OCI-LY7 (cell line): ENCODE measurements at regions not wholly inside any gene's neighbourhood (a gene's known extent, or its start where the extent isn't known, plus 50 kb on each side); places are given as distances from the start of the nearest gene placed in this dataset.

Source experiments
- BruUV-seq: library from RNA; stranded (reverse); fragments of 400-500 nt; replicated peaks from 2 replicates; lab custom pipeline; 2021; lab: Mats Ljungman, UMichigan
- CTCF ChIA-PET: fragments of 300-600 bp; sonication (Branson Sonifier 250); formaldehyde crosslinking; loops from one replicate; lab custom pipeline; 2022; ENCODE audit warnings: antibody characterized with exemption; ENCODE audit not compliant: unreplicated experiment; lab: Charles Lee
- POLR2A ChIA-PET: fragments of 300-600 bp; sonication (Branson Sonifier 250); formaldehyde crosslinking; loops from one replicate; lab custom pipeline; 2022; ENCODE audit warnings: antibody characterized with exemption; lab: Charles Lee
- DNase-seq: peaks from one replicate; pipeline ENCODE4 v3.0.0-alpha.2; 2015; ENCODE audit warnings: low spot score
- H2AFZ ChIP-seq: fragments of 200-600 bp; sonication (generic), shearing (Covaris generic); 2 replicates; pipeline ENCODE4 v1.6.1; 2014; ENCODE audit warnings: mild to moderate bottlenecking, antibody characterized with exemption, low read length, moderate library complexity
- H3K27ac ChIP-seq: fragments of 200-600 bp; sonication (generic); 2 replicates; pipeline ENCODE4 v1.5.1; 2014; ENCODE audit warnings: mixed run types, low read depth, mild to moderate bottlenecking, moderate library complexity, low read length, inconsistent platforms; ENCODE audit not compliant: poor library complexity, severe bottlenecking
- H3K36me3 ChIP-seq: fragments of 200-600 bp; sonication (generic); 2 replicates; pipeline ENCODE4 v1.6.1; 2014; ENCODE audit warnings: mild to moderate bottlenecking, antibody characterized with exemption, low read length, moderate library complexity, mixed read lengths; ENCODE audit not compliant: insufficient read depth
- H3K4me1 ChIP-seq: fragments of 200-600 bp; sonication (generic); 2 replicates; pipeline ENCODE4 v1.5.1; 2014; ENCODE audit warnings: mild to moderate bottlenecking, low read length; ENCODE audit not compliant: insufficient read depth, poor library complexity, severe bottlenecking
- H3K4me2 ChIP-seq: fragments of 200-600 bp; sonication (generic); 2 replicates; pipeline ENCODE4 v1.6.1; 2014; ENCODE audit warnings: mild to moderate bottlenecking, low read length
- H3K4me3 ChIP-seq: fragments of 200-600 bp; sonication (generic); 2 replicates; pipeline ENCODE4 v1.5.1; 2014; ENCODE audit warnings: mild to moderate bottlenecking, low read depth, low read length; ENCODE audit not compliant: poor library complexity, severe bottlenecking
- H3K79me2 ChIP-seq: fragments of 200-600 bp; sonication (generic); 2 replicates; pipeline ENCODE4 v1.6.1; 2016; ENCODE audit warnings: low read depth, mild to moderate bottlenecking, low read length, moderate library complexity, mixed read lengths; ENCODE audit not compliant: insufficient read depth
- H3K9me2 ChIP-seq: fragments of 200-600 bp; sonication (generic); 2 replicates; pipeline ENCODE4 v1.6.1; 2016; ENCODE audit warnings: mild to moderate bottlenecking, low read length, mixed read lengths; ENCODE audit not compliant: insufficient read depth
- H3K9me3 ChIP-seq: fragments of 200-600 bp; sonication (generic); 2 replicates; pipeline ENCODE4 v1.6.1; 2014; ENCODE audit warnings: mild to moderate bottlenecking, mixed run types, low read length, mixed read lengths
- H4K20me1 ChIP-seq: fragments of 200-600 bp; sonication (generic); 2 replicates; pipeline ENCODE4 v1.6.1; 2014; ENCODE audit warnings: mild to moderate bottlenecking, antibody characterized with exemption, low read length, moderate library complexity, mixed read lengths; ENCODE audit not compliant: insufficient read depth
- CTCF ChIP-seq: fragments of 200-600 bp; sonication (generic); conservative IDR thresholded peaks from 2 replicates; pipeline ENCODE4 v1.5.1; 2014; ENCODE audit warnings: mild to moderate bottlenecking, antibody characterized with exemption, low read length, moderate library complexity, mixed read lengths
- EZH2phosphoT487 ChIP-seq: fragments of 200-600 bp; sonication (generic); IDR thresholded peaks from 2 replicates; pipeline ENCODE4 v1.6.1; 2018; ENCODE audit warnings: low read depth, borderline replicate concordance, mild to moderate bottlenecking, mixed run types, antibody characterized with exemption, low read length, moderate library complexity, mixed read lengths
- intact Hi-C: fragments of 100-400 bp; cut with micrococcal nuclease; formaldehyde crosslinking; loops from one replicate; pipeline ENCODE4 v1.10.0; 2022; ENCODE audit not compliant: unreplicated experiment

- no peak overlapping the region for H3K4me2 ChIP-seq
- POLR2A ChIA-PET = no interaction called here
Measured at GRCh38 chr21:16788584-16788983, 724.3 kb upstream of the CXADR start.

GRCh38 chr21:16789636-16790035 lies 723.2 kb upstream of the CXADR start:
- CTCF ChIA-PET = no interaction called here
- BruUV-seq = no TSS peak
- intact Hi-C loops = no loop called here

More at GRCh38 chr21:16788584-16788983, 724.3 kb upstream of the CXADR start:
- no peaks in the 10 kb centered on the region for H3K4me1 ChIP-seq
- H3K36me3 ChIP-seq = no peaks in the 10 kb centered on the region
- no peaks in the 10 kb centered on the region for H3K9me2 ChIP-seq
- H2AFZ ChIP-seq = no peak overlapping the region
- no peaks in the 10 kb centered on the region for H3K79me2 ChIP-seq
- CTCF ChIA-PET = no interaction called here
- H3K4me3 ChIP-seq = no peak overlapping the region
- no peak overlapping the region for H3K27ac ChIP-seq
- no peaks in the 10 kb centered on the region for H3K9me3 ChIP-seq
- DNase-seq = no peak
- TF ChIP-seq EZH2phosphoT487 = no peak
- no TSS peak for BruUV-seq
- intact Hi-C loops = no loop called here
- no peaks in the 10 kb centered on the region for H4K20me1 ChIP-seq

GRCh38 chr21:16792101-16792500 lies 720.7 kb upstream of the CXADR start:
- H2AFZ ChIP-seq = no peak overlapping the region
- H3K4me2 ChIP-seq = no peak overlapping the region
- no peaks in the 10 kb centered on the region for H3K9me3 ChIP-seq
- no peak overlapping the region for H3K27ac ChIP-seq
- no peaks in the 10 kb centered on the region for H3K9me2 ChIP-seq
- ChIA-PET CTCF (no interaction called here), POLR2A (no interaction called here)
- H3K4me1 ChIP-seq = no peaks in the 10 kb centered on the region
- TF ChIP-seq EZH2phosphoT487 (no peak), CTCF (no peak)
- H3K36me3 ChIP-seq = no peaks in the 10 kb centered on the region
- BruUV-seq = no TSS peak
- H3K79me2 ChIP-seq = no peaks in the 10 kb centered on the region
- DNase-seq = no peak
- H4K20me1 ChIP-seq = no peaks in the 10 kb centered on the region
- H3K4me3 ChIP-seq = no peak overlapping the region
- intact Hi-C loops = no loop called here

More at GRCh38 chr21:16789636-16790035, 723.2 kb upstream of the CXADR start:
- POLR2A ChIA-PET = no interaction called here
- H3K4me2 ChIP-seq = no peak overlapping the region
- H3K79me2 ChIP-seq = no peaks in the 10 kb centered on the region
- no peak for TF ChIP-seq CTCF
- no peak for TF ChIP-seq EZH2phosphoT487
- no peaks in the 10 kb centered on the region for H3K4me1 ChIP-seq
- no peak overlapping the region for H3K4me3 ChIP-seq
- no peaks in the 10 kb centered on the region for H3K36me3 ChIP-seq
- no peak overlapping the region for H2AFZ ChIP-seq
- H4K20me1 ChIP-seq = no peaks in the 10 kb centered on the region
- H3K9me3 ChIP-seq = no peaks in the 10 kb centered on the region
- H3K27ac ChIP-seq = no peak overlapping the region
- DNase-seq = no peak
- no peaks in the 10 kb centered on the region for H3K9me2 ChIP-seq
